Adrenal gland (tissue), 5 donors: ENCODE measurements at regions not wholly inside any gene's neighbourhood (a gene's known extent, or its start where the extent isn't known, plus 50 kb on each side); places are given as distances from the start of the nearest gene placed in this dataset.

Experiments used
- POLR2A ChIP-seq, 2 donors: fragments of 450-650 bp; IDR thresholded peaks; one replicate each; pipeline ENCODE4 v1.6.1; 2017; ENCODE audit warnings: antibody characterized with exemption in 2 of 2, mild to moderate bottlenecking in 2 of 2, moderate library complexity in 1 of 2
- TF ChIP-seq, protein P1 (sequence below), 6 experiments: fragments of 450-650 bp in 4 of 6; fragments of 200-600 bp in 2 of 6; sonication (generic) in 1 of 6; IDR thresholded peaks; 1 replicate in 5 of 6; 2 replicates in 1 of 6; pipeline versions ENCODE4 v1.5.1 to v1.8.0; 2016 to 2021; ENCODE audit warnings: antibody characterized with exemption in 6 of 6, mild to moderate bottlenecking in 2 of 6, moderate library complexity in 1 of 6
- donor health status: DM: no; HTN: no; CAD: no.

DNA sequence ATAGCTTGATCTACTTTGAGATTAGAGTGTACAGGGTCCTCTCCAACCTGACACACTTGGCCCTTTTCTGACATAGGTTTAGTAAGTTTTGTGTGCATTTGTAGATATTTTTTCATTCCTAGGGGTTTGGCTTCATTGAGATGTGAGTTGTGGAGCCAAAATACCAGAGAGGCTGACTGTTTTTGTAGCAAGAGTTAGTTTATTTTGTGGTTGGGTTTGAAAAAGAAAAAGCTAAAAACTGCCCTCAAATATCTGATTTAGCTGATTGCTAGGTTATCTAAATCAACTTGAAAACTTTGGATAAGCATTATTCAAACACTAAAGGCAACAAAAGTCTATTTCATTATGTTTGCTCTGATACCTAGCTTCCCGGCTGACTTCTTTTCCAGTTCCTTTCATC lies 164.7 kb upstream of the CENPW start:
- TF ChIP-seq POLR2A (IDR thresholded peaks at IDR 0.05), result no peak
- TF ChIP-seq, protein P1, sequence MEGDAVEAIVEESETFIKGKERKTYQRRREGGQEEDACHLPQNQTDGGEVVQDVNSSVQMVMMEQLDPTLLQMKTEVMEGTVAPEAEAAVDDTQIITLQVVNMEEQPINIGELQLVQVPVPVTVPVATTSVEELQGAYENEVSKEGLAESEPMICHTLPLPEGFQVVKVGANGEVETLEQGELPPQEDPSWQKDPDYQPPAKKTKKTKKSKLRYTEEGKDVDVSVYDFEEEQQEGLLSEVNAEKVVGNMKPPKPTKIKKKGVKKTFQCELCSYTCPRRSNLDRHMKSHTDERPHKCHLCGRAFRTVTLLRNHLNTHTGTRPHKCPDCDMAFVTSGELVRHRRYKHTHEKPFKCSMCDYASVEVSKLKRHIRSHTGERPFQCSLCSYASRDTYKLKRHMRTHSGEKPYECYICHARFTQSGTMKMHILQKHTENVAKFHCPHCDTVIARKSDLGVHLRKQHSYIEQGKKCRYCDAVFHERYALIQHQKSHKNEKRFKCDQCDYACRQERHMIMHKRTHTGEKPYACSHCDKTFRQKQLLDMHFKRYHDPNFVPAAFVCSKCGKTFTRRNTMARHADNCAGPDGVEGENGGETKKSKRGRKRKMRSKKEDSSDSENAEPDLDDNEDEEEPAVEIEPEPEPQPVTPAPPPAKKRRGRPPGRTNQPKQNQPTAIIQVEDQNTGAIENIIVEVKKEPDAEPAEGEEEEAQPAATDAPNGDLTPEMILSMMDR (IDR thresholded peaks at IDR 0.05), result no peak
